HepG2 (cell line): ENCODE measurements at regions not wholly inside any gene's neighbourhood (a gene's known extent, or its start where the extent isn't known, plus 50 kb on each side); places are given as distances from the start of the nearest gene placed in this dataset.

ENCODE experiments used
- ATAC-seq: fragments of 200-7000 bp; cut with Tn5 transposase; 3 replicates; pipeline ENCODE4 v1.9.1; 2020; ENCODE audit warnings: mild to moderate bottlenecking, moderate library complexity
- BruUV-seq: library from RNA; stranded (reverse); fragments of 400-500 nt; replicated peaks from 2 replicates; lab custom pipeline; 2021; lab: Mats Ljungman, UMichigan
- CTCF ChIA-PET: fragments of 300-600 bp; formaldehyde crosslinking; extraction: SDS; loops from one replicate; lab custom pipeline; 2021; ENCODE audit warnings: low total read pairs, inconsistent platforms, low intra/inter-chr PET ratio; lab: Yijun Ruan, JAX
- POLR2A ChIA-PET: fragments of 350-600 bp; sonication (Branson Sonifier 250); formaldehyde crosslinking; loops from one replicate; lab custom pipeline; 2020; ENCODE audit warnings: antibody characterized with exemption, inconsistent platforms; lab: Yijun Ruan, JAX
- DNase-seq: peaks from one replicate; pipeline ENCODE4 v3.0.0-alpha.2; 2015; ENCODE audit warnings: low spot score
- FAIRE-seq: peaks from 3 replicates; lab custom pipeline; 2011; peaks lifted over from hg19 to GRCh38; lab: Jason Lieb, UNC
- H2AFZ ChIP-seq: one replicate; pipeline ENCODE4 v1.6.1; 2011; ENCODE audit warnings: low read length, inconsistent platforms
- H3K27ac ChIP-seq: fragments of 300-600 bp; 3 replicates; pipeline ENCODE4 v1.8.0; 2011; ENCODE audit warnings: mixed run types, mild to moderate bottlenecking, mixed read lengths, low read length, inconsistent platforms; ENCODE audit not compliant: insufficient read depth; ENCODE audit errors: extremely low read length
- H3K27me3 ChIP-seq, 2 experiments: fragments of 200-600 bp in 1 of 2; 2 replicates in 1 of 2; 3 replicates in 1 of 2; pipeline versions ENCODE4 v1.6.0 to v1.8.0; 2011; ENCODE audit warnings: low read length in 2 of 2, mild to moderate bottlenecking in 2 of 2, moderate library complexity in 2 of 2, inconsistent platforms in 1 of 2; ENCODE audit not compliant: insufficient read depth in 2 of 2, control insufficient read depth in 1 of 2
- H3K36me3 ChIP-seq, 2 experiments: fragments of 200-600 bp in 1 of 2; replicated peaks in 1 of 2; 2 replicates in 1 of 2; 3 replicates in 1 of 2; pipeline versions ENCODE4 v1.5.1 to v1.8.0; 2011; ENCODE audit warnings: low read length in 2 of 2, inconsistent platforms in 1 of 2; ENCODE audit not compliant: insufficient read depth in 2 of 2, control insufficient read depth in 1 of 2
- H3K4me1 ChIP-seq: 2 replicates; pipeline ENCODE4 v1.5.1; 2012; ENCODE audit warnings: low read length, inconsistent platforms; ENCODE audit not compliant: insufficient read depth
- H3K4me2 ChIP-seq: 2 replicates; pipeline ENCODE4 v1.6.0; 2011; ENCODE audit warnings: low read depth, low read length, inconsistent platforms
- H3K4me3 ChIP-seq, 3 experiments: fragments of 200-600 bp in 1 of 3; sonication (generic), shearing (Covaris generic) in 1 of 3; replicated peaks in 1 of 3; 2 replicates each; pipeline ENCODE4 v1.5.1; 2011 to 2016; ENCODE audit warnings: low read length in 3 of 3, inconsistent platforms in 2 of 3, low read depth in 2 of 3, mild to moderate bottlenecking in 2 of 3, control low read depth in 1 of 3, mixed read lengths in 1 of 3; ENCODE audit not compliant: insufficient read depth in 1 of 3
- H3K79me2 ChIP-seq: one replicate; pipeline ENCODE4 v1.6.1; 2011; ENCODE audit warnings: low read length, inconsistent platforms; ENCODE audit not compliant: insufficient read depth
- H3K9ac ChIP-seq: 2 replicates; pipeline ENCODE4 v1.6.0; 2011; ENCODE audit warnings: mild to moderate bottlenecking, low read depth, low read length, inconsistent platforms; ENCODE audit not compliant: insufficient read depth
- H3K9me3 ChIP-seq: 2 replicates; pipeline ENCODE4 v1.5.1; 2012; ENCODE audit warnings: mild to moderate bottlenecking, low read length
- H4K20me1 ChIP-seq: 2 replicates; pipeline ENCODE4 v1.6.0; 2011; ENCODE audit warnings: inconsistent platforms, mild to moderate bottlenecking, low read length, moderate library complexity; ENCODE audit not compliant: insufficient read depth
- ARID3A ChIP-seq: IDR thresholded peaks from 2 replicates; pipeline ENCODE4 v1.6.1; 2012; ENCODE audit warnings: low read depth, low read length, improper control_type of control experiment
- DBP ChIP-seq: sonication (generic); formaldehyde crosslinking; IDR thresholded peaks from 2 replicates; pipeline ENCODE4 v1.4.0; 2020; ENCODE audit warnings: missing genetic modification reagents; ENCODE audit errors: not compliant biosample characterization
- KAT8 ChIP-seq: IDR thresholded peaks from 2 replicates; pipeline ENCODE4 v1.6.1; 2016; ENCODE audit warnings: missing genetic modification reagents, missing compliant biosample characterization
- KLF16 ChIP-seq, 2 experiments: sonication (generic) in 1 of 2; formaldehyde crosslinking in 1 of 2; IDR thresholded peaks; 2 replicates each; pipeline versions ENCODE4 v1.6.1 to v1.8.0; 2016 to 2023; ENCODE audit warnings: missing genetic modification reagents in 2 of 2, missing compliant biosample characterization in 1 of 2
- RBM22 ChIP-seq: fragments of 200-400 bp; formaldehyde crosslinking; optimal IDR thresholded peaks from 2 replicates; pipeline ENCODE3; 2017; ENCODE audit warnings: mild to moderate bottlenecking, low read length, moderate library complexity
- TCF12 ChIP-seq, 2 experiments: fragments of 450-650 bp in 1 of 2; sonication (generic) in 1 of 2; formaldehyde crosslinking in 1 of 2; IDR thresholded peaks; 2 replicates each; pipeline versions ENCODE4 v1.6.1 to v1.8.0; 2017 to 2022; ENCODE audit warnings: antibody characterized with exemption in 1 of 2, mild to moderate bottlenecking in 1 of 2, missing genetic modification reagents in 1 of 2, moderate library complexity in 1 of 2
- ZFP37 ChIP-seq: sonication (generic); formaldehyde crosslinking; IDR thresholded peaks from 2 replicates; pipeline ENCODE4 v1.4.0; 2020; ENCODE audit warnings: missing genetic modification reagents, borderline replicate concordance
- ZNF839 ChIP-seq: sonication (generic); formaldehyde crosslinking; IDR thresholded peaks from 2 replicates; pipeline ENCODE4 v1.4.0; 2020; ENCODE audit warnings: missing genetic modification reagents, mild to moderate bottlenecking, borderline replicate concordance
- WGBS: methylation state at CpG from one replicate; pipeline ENCODE4 v1.1.6; 2017; ENCODE audit warnings: low lambda C conversion rate; 5-methylcytosine and 5-hydroxymethylcytosine counted together
- in situ Hi-C: cut with HindIII; loops from 2 replicates; pipeline ENCODE4 v1.10.0; 2017; ENCODE audit warnings: low pct_unique_long_range_greater_than_20kb; ENCODE audit not compliant: extremely low pct_ligation_motif_present
- intact Hi-C: fragments of 100-400 bp; cut with micrococcal nuclease; formaldehyde crosslinking; loops from one replicate; pipeline ENCODE4 v1.10.0; 2022; ENCODE audit not compliant: unreplicated experiment

- ATAC-seq (no peak), DNase-seq (no peak), FAIRE-seq (no peak)
- Histone ChIP-seq H3K4me2 (no peak overlapping the region), H3K9ac (no peak overlapping the region), H3K4me1 (no peaks in the 10 kb centered on the region), H2AFZ (no peak overlapping the region), H3K36me3 (no peaks in the 10 kb centered on the region), H3K27me3 (no peaks in the 10 kb centered on the region), H3K79me2 (no peaks in the 10 kb centered on the region), H4K20me1 (no peaks in the 10 kb centered on the region), H3K9me3 (peaks cover 59% of the 10 kb centered on the region), H3K4me3 (no peak overlapping the region), H3K27ac (no peak overlapping the region)
- CTCF ChIA-PET: no interaction called here
- intact Hi-C loops: loop anchor here (2.0 kb wide), 1 partner anchor 488 kb away; no protein-coding TSS in a partner anchor
- no peak for TF ChIP-seq KAT8 (CRISPR knock-in tag)
- TF ChIP-seq DBP: no peak
- no peak for TF ChIP-seq ARID3A
- no peak for TF ChIP-seq RBM22
- no peak for TF ChIP-seq KLF16 (CRISPR knock-in tag; IDR thresholded peaks at IDR 0.05)
- TF ChIP-seq ZNF839 (CRISPR knock-in tag): no peak
- TF ChIP-seq TCF12 (IDR thresholded peaks at IDR 0.05): no peak
- TF ChIP-seq TCF12 (CRISPR knock-in tag; IDR thresholded peaks at IDR 0.05): no peak
- TF ChIP-seq ZFP37 (CRISPR knock-in tag): no peak
- 27% methylated on average over 4 of the region's 5 CpGs for WGBS
- no TSS peak for BruUV-seq
- POLR2A ChIA-PET: no interaction called here
- in situ Hi-C loops: no loop called here
Observed at GRCh38 chr4:175252642-175253041, 334.5 kb downstream of the ADAM29 start.
